NCI-H69 (cell line): ENCODE measurements at regions not wholly inside any gene's neighbourhood (a gene's known extent, or its start where the extent isn't known, plus 50 kb on each side); places are given as distances from the start of the nearest gene placed in this dataset.
"Not testable (repeated sequence)": the region's sequence is repeated elsewhere in the genome, so short reads cannot be mapped to it uniquely, and the experiment has no call there.

Experiments used
- DNase-seq: peaks from one replicate; lab custom pipeline; 2025; lab: John Stamatoyannopoulos, UW

GRCh38 chr13:71214821-71215220, 652.2 kb downstream of the DACH1 start:
- DNase-seq: peak; percentile 34

GRCh38 chr13:71214357-71214756, 652.6 kb downstream of the DACH1 start:
- no peak for DNase-seq

GRCh38 chr13:71213252-71213821, 653.7 kb downstream of the DACH1 start:
- peak; percentile 43 for DNase-seq

- no peak for DNase-seq
Observed at GRCh38 chr13:71210861-71211260, 656.1 kb downstream of the DACH1 start.

- no peak for DNase-seq
Observed at GRCh38 chr13:71209217-71209616, 657.8 kb downstream of the DACH1 start.

- not testable (repeated sequence) for DNase-seq
Observed at GRCh38 chr13:71184583-71184982, 682.4 kb downstream of the DACH1 start.

- DNase-seq: not testable (repeated sequence)
Observed at GRCh38 chr13:71183352-71183751, 683.7 kb downstream of the DACH1 start.

- no peak for DNase-seq
Observed at GRCh38 chr13:71171740-71172139, 695.3 kb downstream of the DACH1 start.

- peak; percentile 92 for DNase-seq
Observed at GRCh38 chr13:71169180-71169579, 697.8 kb downstream of the DACH1 start.

- peak; percentile 60 for DNase-seq
Observed at GRCh38 chr13:71156550-71156949, 710.5 kb downstream of the DACH1 start.

- peak; percentile 93 for DNase-seq
Observed at GRCh38 chr13:71149498-71150363, 717.3 kb downstream of the DACH1 start.

- DNase-seq: peak; percentile 91
Observed at GRCh38 chr13:71149046-71149445, 718.0 kb downstream of the DACH1 start.

GRCh38 chr13:71148396-71148795, 718.6 kb downstream of the DACH1 start:
- peak; percentile 74 for DNase-seq

GRCh38 chr13:71144883-71145282, 722.1 kb downstream of the DACH1 start:
- peak; percentile 12 for DNase-seq

- DNase-seq: no peak
Observed at GRCh38 chr13:71137101-71137500, 729.9 kb downstream of the DACH1 start.

- DNase-seq: no peak
Observed at GRCh38 chr13:71124230-71124629, 742.8 kb downstream of the DACH1 start.

GRCh38 chr13:71118779-71119364, 748.1 kb downstream of the DACH1 start:
- DNase-seq: peak; percentile 90

- DNase-seq: no peak
Observed at GRCh38 chr13:71117920-71118319, 749.1 kb downstream of the DACH1 start.

- DNase-seq: no peak
Observed at GRCh38 chr13:71115301-71115700, 751.7 kb downstream of the DACH1 start.

- DNase-seq: no peak
Observed at GRCh38 chr13:71096421-71096820, 770.6 kb downstream of the DACH1 start.

- DNase-seq: peak; percentile 88
Observed at GRCh38 chr13:71090990-71091389, 776.0 kb downstream of the DACH1 start.

- no peak for DNase-seq
Observed at GRCh38 chr13:71089056-71089455, 777.9 kb downstream of the DACH1 start.

- DNase-seq: no peak
Observed at GRCh38 chr13:71087432-71087831, 779.6 kb downstream of the DACH1 start.
